WERI-Rb-1 (cell line): ENCODE measurements at regions not wholly inside any gene's neighbourhood (a gene's known extent, or its start where the extent isn't known, plus 50 kb on each side); places are given as distances from the start of the nearest gene placed in this dataset.

ENCODE experiments used
- DNase-seq: peaks from one replicate; pipeline ENCODE4 v3.0.0-alpha.2; 2020
- H3K27ac ChIP-seq: fragments of 250-450 bp; sonication (Bioruptor Pico); 2 replicates; pipeline ENCODE4 v1.5.1; 2020; ENCODE audit warnings: mild to moderate bottlenecking, moderate library complexity
- H3K27me3 ChIP-seq: fragments of 250-450 bp; sonication (Bioruptor Pico); 2 replicates; pipeline ENCODE4 v1.5.1; 2021; ENCODE audit warnings: mild to moderate bottlenecking, low read depth, moderate library complexity; ENCODE audit not compliant: insufficient read depth, severe bottlenecking
- H3K36me3 ChIP-seq: fragments of 250-450 bp; sonication (Bioruptor Pico); 2 replicates; pipeline ENCODE4 v1.5.1; 2020; ENCODE audit warnings: mild to moderate bottlenecking, moderate library complexity
- H3K4me3 ChIP-seq: 2 replicates; pipeline ENCODE4 v1.5.1; 2011; ENCODE audit warnings: low read depth, mild to moderate bottlenecking, control low read depth, low read length
- H3K9me3 ChIP-seq: fragments of 250-450 bp; sonication (Bioruptor Pico); 2 replicates; pipeline ENCODE4 v1.5.1; 2021; ENCODE audit warnings: mild to moderate bottlenecking, moderate library complexity; ENCODE audit not compliant: severe bottlenecking
- TF ChIP-seq, protein P1 (sequence below): IDR thresholded peaks from 2 replicates; pipeline ENCODE4 v1.5.1; 2011; ENCODE audit warnings: low read depth, mild to moderate bottlenecking, control low read depth, inconsistent platforms, low read length

DNA sequence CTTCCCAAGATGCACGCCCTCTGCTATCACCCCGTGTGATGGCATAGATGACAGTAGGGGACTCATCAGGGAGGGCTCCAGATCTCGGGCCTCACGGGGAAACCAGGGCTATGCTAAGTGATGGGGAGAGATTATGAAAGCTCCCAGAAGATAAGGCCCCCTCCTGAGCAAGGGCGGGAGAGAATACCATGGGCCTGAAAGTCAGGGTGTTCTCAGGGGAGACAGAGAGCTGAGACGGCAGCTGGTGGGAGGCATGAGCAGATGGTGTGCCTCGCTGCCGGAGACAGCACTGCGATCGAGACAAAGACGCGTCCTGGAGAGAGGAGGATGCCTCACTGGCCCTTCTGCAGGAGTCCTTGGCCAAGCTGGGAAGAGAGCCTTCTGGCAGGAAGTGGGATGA, 106.5 kb upstream of the ADPGK start:
- H3K36me3 ChIP-seq: no peaks in the 10 kb centered on the region
- DNase-seq: peak; percentile 94
- TF ChIP-seq, protein P1, sequence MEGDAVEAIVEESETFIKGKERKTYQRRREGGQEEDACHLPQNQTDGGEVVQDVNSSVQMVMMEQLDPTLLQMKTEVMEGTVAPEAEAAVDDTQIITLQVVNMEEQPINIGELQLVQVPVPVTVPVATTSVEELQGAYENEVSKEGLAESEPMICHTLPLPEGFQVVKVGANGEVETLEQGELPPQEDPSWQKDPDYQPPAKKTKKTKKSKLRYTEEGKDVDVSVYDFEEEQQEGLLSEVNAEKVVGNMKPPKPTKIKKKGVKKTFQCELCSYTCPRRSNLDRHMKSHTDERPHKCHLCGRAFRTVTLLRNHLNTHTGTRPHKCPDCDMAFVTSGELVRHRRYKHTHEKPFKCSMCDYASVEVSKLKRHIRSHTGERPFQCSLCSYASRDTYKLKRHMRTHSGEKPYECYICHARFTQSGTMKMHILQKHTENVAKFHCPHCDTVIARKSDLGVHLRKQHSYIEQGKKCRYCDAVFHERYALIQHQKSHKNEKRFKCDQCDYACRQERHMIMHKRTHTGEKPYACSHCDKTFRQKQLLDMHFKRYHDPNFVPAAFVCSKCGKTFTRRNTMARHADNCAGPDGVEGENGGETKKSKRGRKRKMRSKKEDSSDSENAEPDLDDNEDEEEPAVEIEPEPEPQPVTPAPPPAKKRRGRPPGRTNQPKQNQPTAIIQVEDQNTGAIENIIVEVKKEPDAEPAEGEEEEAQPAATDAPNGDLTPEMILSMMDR: no peak

DNA sequence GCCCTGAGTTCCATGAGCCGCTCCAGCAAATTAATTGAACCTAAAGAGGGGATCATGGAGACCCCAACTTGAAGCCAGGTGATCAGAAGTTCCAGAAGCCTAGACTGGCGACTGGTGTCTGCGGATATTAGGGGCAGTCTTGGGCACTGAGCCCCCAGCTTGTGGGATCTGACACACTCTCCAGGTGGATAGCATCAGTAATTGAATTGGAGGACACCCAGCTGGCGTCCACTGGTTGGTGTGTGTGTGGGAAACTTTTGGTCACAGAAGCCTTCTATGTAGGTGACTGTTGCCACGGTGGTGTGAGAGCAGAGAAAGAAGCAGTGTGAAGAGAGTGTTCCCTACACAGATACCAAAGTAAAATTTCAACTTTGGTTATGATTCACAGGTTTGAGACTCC, 106.0 kb upstream of the ADPGK start:
- peak overlapping the region; percentile 36 for H3K4me3 ChIP-seq
- TF ChIP-seq, protein P1: no peak
- no peaks in the 10 kb centered on the region for H3K27me3 ChIP-seq
- H3K9me3 ChIP-seq: no peaks in the 10 kb centered on the region
- no peaks in the 10 kb centered on the region for H3K36me3 ChIP-seq
- H3K27ac ChIP-seq: peak overlapping the region; percentile 93
- DNase-seq: peak; percentile 37

More for the DNA sequence above, 106.5 kb upstream of the ADPGK start:
- Histone ChIP-seq H3K9me3 (no peaks in the 10 kb centered on the region), H3K27me3 (no peaks in the 10 kb centered on the region), H3K27ac (peak overlapping the region; percentile 93), H3K4me3 (peak overlapping the region; percentile 36)

DNA sequence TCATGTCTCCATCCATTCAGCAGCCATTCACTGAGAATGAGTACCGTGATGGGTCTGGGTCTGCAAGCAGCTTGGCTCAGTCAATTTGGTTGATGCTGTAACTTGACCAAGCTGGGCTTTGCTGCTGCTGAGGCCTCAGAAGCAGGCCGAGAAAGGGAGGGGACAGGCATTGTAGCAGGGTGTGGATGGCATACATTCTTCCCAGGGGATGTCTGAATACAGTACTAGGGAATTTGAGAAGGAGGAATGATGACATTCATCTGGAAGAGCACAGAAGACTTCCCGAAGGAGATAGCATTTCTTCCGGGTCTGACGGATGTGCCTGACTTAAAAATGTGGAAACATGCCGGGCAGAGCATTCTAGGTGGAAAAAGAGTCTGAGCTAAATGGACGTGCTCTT, 105.3 kb upstream of the ADPGK start:
- Histone ChIP-seq H3K4me3 (no peak overlapping the region), H3K27me3 (no peaks in the 10 kb centered on the region), H3K27ac (peak overlapping the region; percentile 93), H3K9me3 (no peaks in the 10 kb centered on the region), H3K36me3 (no peaks in the 10 kb centered on the region)
- DNase-seq: no peak
- TF ChIP-seq, protein P1: no peak

DNA sequence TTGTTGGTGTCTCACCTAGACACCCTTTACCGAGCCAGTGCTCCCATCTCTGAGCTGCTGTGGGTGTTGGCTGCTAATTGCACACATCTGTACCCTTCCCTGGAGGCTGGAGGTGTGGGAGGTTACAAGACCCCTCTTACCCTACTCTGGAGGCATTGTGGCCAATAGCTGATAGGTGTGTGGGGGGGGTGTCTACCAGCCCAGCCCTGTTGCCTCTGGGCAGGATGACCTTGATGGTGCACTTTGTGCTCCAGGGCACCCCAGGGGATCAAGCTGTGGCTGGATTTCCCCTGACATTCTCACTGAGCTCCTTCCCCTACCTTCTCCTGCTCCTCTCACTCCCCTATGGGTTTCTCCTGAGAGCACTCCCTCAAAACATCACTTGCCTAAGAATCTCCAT, 104.7 kb upstream of the ADPGK start:
- no peak for DNase-seq
- TF ChIP-seq, protein P1: no peak

DNA sequence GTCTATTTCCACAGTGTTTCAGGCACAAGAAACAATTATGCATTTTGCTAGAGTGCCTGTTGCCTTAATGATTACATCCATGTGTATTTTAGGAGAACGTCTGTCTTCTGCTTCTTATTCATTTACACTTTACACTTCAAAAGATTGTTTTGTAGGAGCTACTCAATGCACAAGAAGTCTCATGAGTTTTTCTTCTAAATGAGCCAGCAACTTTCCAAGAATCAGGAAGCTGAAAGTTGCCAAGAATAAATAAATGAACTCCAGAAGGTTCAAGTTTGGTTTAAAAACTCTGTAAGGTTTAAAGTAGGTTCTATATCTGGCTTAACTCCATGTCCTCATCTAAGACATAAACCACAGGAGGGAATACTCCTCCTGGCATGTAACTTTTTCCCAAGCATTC, 103.8 kb upstream of the ADPGK start:
- Histone ChIP-seq H3K9me3 (no peaks in the 10 kb centered on the region), H3K36me3 (no peaks in the 10 kb centered on the region), H3K4me3 (no peak overlapping the region), H3K27ac (no peak overlapping the region), H3K27me3 (no peaks in the 10 kb centered on the region)
- TF ChIP-seq, protein P1: no peak
- no peak for DNase-seq

More for the DNA sequence above, 104.7 kb upstream of the ADPGK start:
- no peak overlapping the region for H3K4me3 ChIP-seq
- H3K36me3 ChIP-seq: no peaks in the 10 kb centered on the region
- H3K27me3 ChIP-seq: no peaks in the 10 kb centered on the region
- no peaks in the 10 kb centered on the region for H3K9me3 ChIP-seq
- no peak overlapping the region for H3K27ac ChIP-seq

DNA sequence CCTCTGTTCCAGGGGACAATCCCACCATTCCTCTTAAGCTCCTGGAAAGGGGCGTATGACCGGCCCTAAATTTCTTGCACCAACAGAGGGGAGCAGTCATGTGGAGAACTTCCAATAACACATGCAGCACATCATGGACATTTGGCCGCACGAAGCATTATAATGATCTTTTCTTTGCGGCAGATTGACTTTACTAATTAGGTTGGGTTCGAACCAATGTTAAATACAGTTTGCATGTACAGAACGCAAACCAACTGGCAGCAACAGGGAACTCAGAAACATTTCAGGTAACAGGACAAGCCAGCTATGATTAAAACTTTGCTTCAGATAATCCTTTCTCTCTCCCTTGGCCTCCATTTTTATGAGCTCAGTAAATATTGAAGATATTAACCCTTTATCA, 100.8 kb upstream of the ADPGK start:
- H3K27me3 ChIP-seq: no peaks in the 10 kb centered on the region
- DNase-seq: no peak
- no peak overlapping the region for H3K4me3 ChIP-seq
- TF ChIP-seq, protein P1: no peak
- no peak overlapping the region for H3K27ac ChIP-seq
- no peaks in the 10 kb centered on the region for H3K36me3 ChIP-seq
- no peaks in the 10 kb centered on the region for H3K9me3 ChIP-seq
